HG03097 (cell line): ENCODE measurements at regions not wholly inside any gene's neighbourhood (a gene's known extent, or its start where the extent isn't known, plus 50 kb on each side); places are given as distances from the start of the nearest gene placed in this dataset.

ENCODE experiments used
- ATAC-seq: cut with Tn5 transposase; IDR thresholded peaks from one replicate; pipeline ENCODE4 v1.9.1; 2021; ENCODE audit not compliant: unreplicated experiment, low FRiP score

- no peak for ATAC-seq
Observed at GRCh38 chr10:4509405-4509804, 316.6 kb upstream of the AKR1E2 start.

- ATAC-seq = no peak
Observed at GRCh38 chr10:4506095-4506494, 319.9 kb upstream of the AKR1E2 start.

GRCh38 chr10:4504550-4504949 is 321.5 kb upstream of the AKR1E2 start:
- ATAC-seq = no peak

GRCh38 chr10:4503076-4503475 is 322.9 kb upstream of the AKR1E2 start:
- ATAC-seq = no peak

- ATAC-seq = no peak
Observed at GRCh38 chr10:4501306-4501705, 324.7 kb upstream of the AKR1E2 start.

- no peak for ATAC-seq
Observed at GRCh38 chr10:4498711-4499251, 327.2 kb upstream of the AKR1E2 start.

- ATAC-seq = no peak
Observed at GRCh38 chr10:4494551-4494950, 331.5 kb upstream of the AKR1E2 start.

- ATAC-seq = no peak
Observed at GRCh38 chr10:4492202-4492601, 333.8 kb upstream of the AKR1E2 start.

- no peak for ATAC-seq
Observed at GRCh38 chr10:4488904-4489303, 337.1 kb upstream of the AKR1E2 start.

- no peak for ATAC-seq
Observed at GRCh38 chr10:4485636-4486035, 340.4 kb upstream of the AKR1E2 start.

- ATAC-seq = no peak
Observed at GRCh38 chr10:4483811-4484210, 342.2 kb upstream of the AKR1E2 start.

GRCh38 chr10:4482659-4483058 is 343.3 kb upstream of the AKR1E2 start:
- ATAC-seq = no peak

- no peak for ATAC-seq
Observed at GRCh38 chr10:4481192-4481591, 344.8 kb upstream of the AKR1E2 start.

GRCh38 chr10:4479342-4479741 is 346.7 kb upstream of the AKR1E2 start:
- ATAC-seq = no peak

GRCh38 chr10:4477664-4478063 is 348.3 kb upstream of the AKR1E2 start:
- no peak for ATAC-seq

GRCh38 chr10:4475827-4476490 is 350.0 kb upstream of the AKR1E2 start:
- ATAC-seq = no peak

- ATAC-seq = no peak
Observed at GRCh38 chr10:4474829-4475228, 351.2 kb upstream of the AKR1E2 start.

- ATAC-seq = no peak
Observed at GRCh38 chr10:4473977-4474376, 352.0 kb upstream of the AKR1E2 start.

- no peak for ATAC-seq
Observed at GRCh38 chr10:4472190-4472904, 353.7 kb upstream of the AKR1E2 start.

GRCh38 chr10:4470231-4470835 is 355.7 kb upstream of the AKR1E2 start:
- ATAC-seq = no peak

GRCh38 chr10:4467481-4467880 is 358.5 kb upstream of the AKR1E2 start:
- no peak for ATAC-seq

- no peak for ATAC-seq
Observed at GRCh38 chr10:4460267-4460666, 365.7 kb upstream of the AKR1E2 start.
